H1 (cell line): ENCODE measurements at regions not wholly inside any gene's neighbourhood (a gene's known extent, or its start where the extent isn't known, plus 50 kb on each side); places are given as distances from the start of the nearest gene placed in this dataset.

Experiments
- CTCF ChIA-PET: fragments of 300-600 bp; sonication (Branson Sonifier 250); formaldehyde crosslinking; loops from one replicate; lab custom pipeline; 2021; ENCODE audit not compliant: partially characterized antibody; lab: Charles Lee
- POLR2A ChIA-PET: fragments of 300-600 bp; sonication (Branson Sonifier 250); formaldehyde crosslinking; loops from one replicate; lab custom pipeline; 2021; ENCODE audit warnings: inconsistent platforms; ENCODE audit not compliant: partially characterized antibody; lab: Charles Lee
- DNase-seq, 2 experiments: peaks; one replicate each; pipeline versions ENCODE4 v3.0.0 to v3.0.0-alpha.2; 2010 to 2022; ENCODE audit warnings: low spot score in 2 of 2, low read depth in 1 of 2, mixed read lengths in 1 of 2
- FAIRE-seq: peaks from 2 replicates; lab custom pipeline; 2011; peaks lifted over from hg19 to GRCh38; lab: Jason Lieb, UNC
- H2AFZ ChIP-seq: 2 replicates; pipeline ENCODE4 v1.8.1; 2012; ENCODE audit warnings: low read length, inconsistent platforms
- H2AK5ac ChIP-seq: 2 replicates; pipeline ENCODE4 v1.6.1; 2013; ENCODE audit warnings: low read depth, low read length
- H2BK120ac ChIP-seq: replicated peaks from 2 replicates; pipeline ENCODE3; 2013; ENCODE audit warnings: low read depth, low read length, inconsistent platforms
- H2BK12ac ChIP-seq: 2 replicates; pipeline ENCODE4 v1.6.1; 2013; ENCODE audit warnings: low read depth, low read length
- H2BK15ac ChIP-seq: 2 replicates; pipeline ENCODE4 v1.6.1; 2013; ENCODE audit warnings: low read length
- H2BK20ac ChIP-seq: 2 replicates; pipeline ENCODE4 v1.6.1; 2013; ENCODE audit warnings: low read length
- H2BK5ac ChIP-seq: 2 replicates; pipeline ENCODE4 v1.6.1; 2013; ENCODE audit warnings: low read depth, low read length
- H3K14ac ChIP-seq: 2 replicates; pipeline ENCODE4 v1.6.1; 2013; ENCODE audit warnings: inconsistent platforms; ENCODE audit not compliant: insufficient read length
- H3K18ac ChIP-seq: 2 replicates; pipeline ENCODE4 v1.6.1; 2013; ENCODE audit warnings: low read length; ENCODE audit errors: extremely low read depth
- H3K23ac ChIP-seq: 2 replicates; pipeline ENCODE4 v1.6.1; 2013; ENCODE audit warnings: inconsistent platforms; ENCODE audit not compliant: insufficient read length
- H3K23me2 ChIP-seq: 2 replicates; pipeline ENCODE4 v1.6.1; 2013; ENCODE audit warnings: low read depth, low read length
- H3K27ac ChIP-seq: 2 replicates; pipeline ENCODE4 v1.6.1; 2011; ENCODE audit warnings: low read depth, low read length, inconsistent platforms
- H3K27me3 ChIP-seq, 4 experiments: replicated peaks in 1 of 4; 1 replicate in 1 of 4; 2 replicates in 3 of 4; pipeline versions ENCODE4 v1.6.1 to v1.8.1; 2011 to 2013; ENCODE audit warnings: low read length in 3 of 4, mild to moderate bottlenecking in 3 of 4, inconsistent platforms in 2 of 4, mixed read lengths in 2 of 4, moderate library complexity in 1 of 4; ENCODE audit not compliant: control insufficient read depth in 3 of 4, insufficient read depth in 3 of 4; ENCODE audit errors: extremely low read depth in 1 of 4
- H3K36me3 ChIP-seq, 4 experiments: 2 replicates each; pipeline versions ENCODE4 v1.6.1 to v1.8.1; 2011 to 2013; ENCODE audit warnings: mild to moderate bottlenecking in 4 of 4, low read length in 3 of 4, moderate library complexity in 2 of 4, control low read depth in 1 of 4, inconsistent platforms in 1 of 4; ENCODE audit not compliant: insufficient read depth in 4 of 4, control insufficient read depth in 2 of 4
- H3K4ac ChIP-seq: replicated peaks from 2 replicates; pipeline ENCODE3; 2013; ENCODE audit warnings: low read length, low read depth, mixed read lengths, inconsistent platforms; ENCODE audit not compliant: insufficient read length
- H3K4me1 ChIP-seq, 4 experiments: replicated peaks in 1 of 4; 1 replicate in 1 of 4; 2 replicates in 3 of 4; pipeline versions ENCODE4 v1.6.1 to v1.8.1; 2011 to 2013; ENCODE audit warnings: low read length in 3 of 4, inconsistent platforms in 2 of 4, mixed read lengths in 1 of 4; ENCODE audit not compliant: insufficient read depth in 4 of 4, control insufficient read depth in 3 of 4
- H3K4me2 ChIP-seq, 2 experiments: 2 replicates each; pipeline versions ENCODE4 v1.6.1 to v1.8.1; 2011 to 2013; ENCODE audit warnings: low read depth in 2 of 2, low read length in 2 of 2, control low read depth in 1 of 2, inconsistent platforms in 1 of 2, mild to moderate bottlenecking in 1 of 2; ENCODE audit not compliant: insufficient read depth in 1 of 2
- H3K4me3 ChIP-seq, 4 experiments: fragments of 200-600, 300-600 bp in 1 of 4; sonication (generic), shearing (Covaris generic), sonication (Bioruptor Twin) in 1 of 4; 2 replicates each; pipeline versions ENCODE4 v1.5.1 to v1.8.1; 2011 to 2016; ENCODE audit warnings: low read length in 4 of 4, low read depth in 3 of 4, control low read depth in 2 of 4, inconsistent platforms in 2 of 4, mild to moderate bottlenecking in 2 of 4, mixed read lengths in 1 of 4, moderate library complexity in 1 of 4; ENCODE audit not compliant: insufficient read depth in 2 of 4; ENCODE audit errors: extremely low read depth in 1 of 4
- H3K56ac ChIP-seq: replicated peaks from 2 replicates; pipeline ENCODE3; 2013; ENCODE audit warnings: low read depth, mild to moderate bottlenecking, mixed read lengths, low read length, inconsistent platforms; ENCODE audit not compliant: insufficient read length
- H3K79me1 ChIP-seq: 2 replicates; pipeline ENCODE4 v1.6.1; 2013; ENCODE audit warnings: low read depth, low read length, control low read depth
- H3K79me2 ChIP-seq, 2 experiments: 2 replicates each; pipeline versions ENCODE4 v1.6.1 to v1.8.1; 2012 to 2013; ENCODE audit warnings: low read length in 2 of 2, mild to moderate bottlenecking in 2 of 2, inconsistent platforms in 1 of 2; ENCODE audit not compliant: insufficient read depth in 2 of 2, control insufficient read depth in 1 of 2
- H3K9ac ChIP-seq, 4 experiments: replicated peaks in 1 of 4; 1 replicate in 1 of 4; 2 replicates in 3 of 4; pipeline versions ENCODE4 v1.6.1 to v1.8.1; 2011 to 2013; ENCODE audit warnings: low read depth in 3 of 4, low read length in 3 of 4, control low read depth in 2 of 4, mild to moderate bottlenecking in 2 of 4, moderate library complexity in 2 of 4, inconsistent platforms in 1 of 4; ENCODE audit errors: extremely low read depth in 1 of 4
- H3K9me3 ChIP-seq, 2 experiments: 2 replicates each; pipeline versions ENCODE4 v1.6.1 to v1.8.1; 2012 to 2013; ENCODE audit warnings: mild to moderate bottlenecking in 2 of 2, moderate library complexity in 2 of 2, control low read depth in 1 of 2, inconsistent platforms in 1 of 2, low read depth in 1 of 2, low read length in 1 of 2, mixed read lengths in 1 of 2; ENCODE audit not compliant: insufficient read depth in 2 of 2
- H4K20me1 ChIP-seq, 2 experiments: replicated peaks in 1 of 2; 2 replicates each; pipeline versions ENCODE3 to v1.8.1; 2011 to 2013; ENCODE audit warnings: inconsistent platforms in 2 of 2, low read length in 2 of 2, mild to moderate bottlenecking in 1 of 2; ENCODE audit not compliant: insufficient read depth in 2 of 2, control insufficient read depth in 1 of 2
- H4K5ac ChIP-seq: 2 replicates; pipeline ENCODE4 v1.6.1; 2013; ENCODE audit warnings: low read length, low read depth, mixed read lengths, inconsistent platforms; ENCODE audit not compliant: insufficient read length
- H4K8ac ChIP-seq: 2 replicates; pipeline ENCODE4 v1.8.0; 2013; ENCODE audit warnings: mild to moderate bottlenecking, moderate library complexity, low read length, inconsistent platforms; ENCODE audit not compliant: insufficient read depth; ENCODE audit errors: extremely low read depth
- H4K91ac ChIP-seq: replicated peaks from 2 replicates; pipeline ENCODE3; 2013; ENCODE audit warnings: low read length, mixed read lengths, inconsistent platforms; ENCODE audit not compliant: insufficient read length
- WGBS, 2 experiments: shearing (Covaris generic) in 1 of 2; methylation state at CpG; one replicate each; pipeline versions ENCODE4 v1.1.6 to v1.1.7; 2013 to 2015; ENCODE audit warnings: low lambda C conversion rate in 2 of 2, mixed read lengths in 2 of 2, inconsistent platforms in 1 of 2, low coverage in 1 of 2, missing lambda C conversion rate in 1 of 2; ENCODE audit not compliant: insufficient replicate concordance in 2 of 2, insufficient coverage in 1 of 2, insufficient read length in 1 of 2; ENCODE audit errors: extremely low coverage in 1 of 2, missing lambda C conversion rate in 1 of 2; 5-methylcytosine and 5-hydroxymethylcytosine counted together

DNA sequence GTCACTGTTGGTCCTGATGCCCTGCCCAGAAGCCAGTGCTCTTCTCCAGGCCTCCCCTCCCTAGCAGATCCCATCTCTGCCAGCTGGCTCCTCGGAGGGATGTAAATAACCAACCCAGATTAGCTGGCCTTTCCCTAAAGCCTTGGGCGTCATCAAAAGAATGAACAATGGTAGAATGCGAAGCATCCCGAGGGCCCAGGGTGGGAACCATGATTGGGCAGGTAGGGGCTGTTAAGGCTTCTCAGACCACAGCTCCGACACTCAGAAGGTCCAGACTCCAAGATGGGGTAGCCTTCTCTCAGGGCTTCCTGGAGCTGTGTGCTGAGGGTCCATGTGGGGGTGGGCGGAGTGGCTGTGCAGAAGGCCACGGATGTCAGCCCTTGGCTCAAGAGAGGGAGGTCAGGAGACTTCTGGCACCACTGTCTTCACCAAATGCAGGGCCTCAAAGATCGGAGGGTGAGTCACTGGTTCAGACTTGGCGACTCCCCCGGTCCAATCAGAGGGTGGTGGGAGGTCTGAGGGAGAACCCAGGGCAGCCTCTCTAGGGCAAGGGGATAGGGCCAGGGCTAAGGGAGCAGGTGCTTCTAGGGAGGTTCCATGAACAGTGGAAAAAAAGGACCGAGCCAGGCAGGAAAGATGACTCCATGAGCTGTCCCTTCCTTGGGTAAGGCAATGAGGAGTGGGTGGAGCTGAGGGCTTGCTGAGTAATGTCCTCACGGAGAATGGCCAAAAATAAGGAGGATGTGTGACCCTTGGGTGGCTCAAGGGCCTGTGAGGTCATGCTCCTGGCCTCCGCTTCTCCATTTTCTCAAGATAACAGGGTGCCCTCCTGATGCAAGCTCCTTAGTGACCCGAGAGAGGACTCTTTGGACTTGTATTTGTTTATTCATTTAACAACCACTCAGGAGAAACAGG is 58.4 kb upstream of the EPS8L3 start:
- Histone ChIP-seq H3K79me1 (no peaks in the 10 kb centered on the region), H3K4me2 (no peak overlapping the region)

More for the DNA sequence above, 58.4 kb upstream of the EPS8L3 start:
- no peak overlapping the region for H4K91ac ChIP-seq
- H2BK20ac ChIP-seq: no peak overlapping the region
- H3K18ac ChIP-seq: no peak overlapping the region
- peak overlapping the region; percentile 27; the same call in 1 of the 2 replicates for H2BK12ac ChIP-seq
- ChIA-PET CTCF (interaction anchor here (1.0 to 1.7 kb wide), 5 partner anchors 16 to 160 kb away, joined by 3 to 5 read pairs (median 5); no protein-coding TSS in a partner anchor), POLR2A (no interaction called here)
- H4K5ac ChIP-seq: no peak overlapping the region
- H3K9ac ChIP-seq: no peak overlapping the region
- H2AFZ ChIP-seq: no peak overlapping the region
- H3K56ac ChIP-seq: no peak overlapping the region
- H3K4me3 ChIP-seq: no peak overlapping the region
- H4K20me1 ChIP-seq: no peaks in the 10 kb centered on the region
- H3K79me2 ChIP-seq: no peaks in the 10 kb centered on the region
- H2BK5ac ChIP-seq: no peak overlapping the region
- H3K14ac ChIP-seq: no peak overlapping the region
- H3K23ac ChIP-seq: no peak overlapping the region
- peaks cover 0 to 5% (median 0%) of the 10 kb centered on the region in 4 experiments; a peak in 1 of 7 replicates for H3K4me1 ChIP-seq
- H3K27ac ChIP-seq: no peak overlapping the region
- no peaks in the 10 kb centered on the region for H3K23me2 ChIP-seq
- peak in 1 of 2 experiments; percentile 36 for DNase-seq
- H3K27me3 ChIP-seq: no peaks in the 10 kb centered on the region
- H2BK120ac ChIP-seq: no peak overlapping the region
- no peaks in the 10 kb centered on the region for H3K9me3 ChIP-seq
- no peak overlapping the region for H2AK5ac ChIP-seq
- no peak overlapping the region for H2BK15ac ChIP-seq
- 94% methylated on average over 13 of the region's 14 CpGs; no CpG with 5 or more reads in 1 of the 2 experiments for WGBS, 2 experiments
- no peaks in the 10 kb centered on the region for H3K36me3 ChIP-seq
- no peak for FAIRE-seq
- H4K8ac ChIP-seq: no peak overlapping the region
- H3K4ac ChIP-seq: no peak overlapping the region
